Tibial nerve (tissue), 4 donors: ENCODE measurements at regions not wholly inside any gene's neighbourhood (a gene's known extent, or its start where the extent isn't known, plus 50 kb on each side); places are given as distances from the start of the nearest gene placed in this dataset.

Source experiments
- DNase-seq, 2 donors: peaks; one replicate each; pipeline ENCODE4 v3.0.0-alpha.2; 2019; ENCODE audit warnings: low spot score in 2 of 2
- H3K27ac ChIP-seq, 4 donors: fragments of 200-600 bp; sonication (generic) in 3 of 4; one replicate each; pipeline ENCODE4 v1.5.1; 2017 to 2019; ENCODE audit warnings: mild to moderate bottlenecking in 1 of 4
- H3K27me3 ChIP-seq, 2 donors: fragments of 200-600 bp; sonication (generic) in 1 of 2; one replicate each; pipeline versions ENCODE4 v1.5.1 to v1.6.0; 2017 to 2019
- H3K36me3 ChIP-seq, 3 donors: fragments of 200-600 bp; sonication (generic); one replicate each; pipeline ENCODE4 v1.5.1; 2018 to 2019
- H3K4me1 ChIP-seq, 4 donors: fragments of 200-600 bp; sonication (generic) in 3 of 4; one replicate each; pipeline ENCODE4 v1.5.1; 2017 to 2019
- H3K4me3 ChIP-seq, 4 donors: fragments of 200-600 bp; sonication (generic) in 3 of 4; one replicate each; pipeline ENCODE4 v1.5.1; 2017 to 2019; ENCODE audit warnings: mild to moderate bottlenecking in 1 of 4, moderate library complexity in 1 of 4
- H3K9me3 ChIP-seq, 4 donors: fragments of 200-600 bp; sonication (generic) in 3 of 4; one replicate each; pipeline ENCODE4 v1.5.1; 2017 to 2019
- CTCF ChIP-seq, 5 experiments: fragments of 200-600 bp in 3 of 5; fragments of 450-650 bp in 2 of 5; sonication (generic) in 3 of 5; IDR thresholded peaks; one replicate each; pipeline ENCODE4 v1.5.1; 2016 to 2019; ENCODE audit warnings: antibody characterized with exemption in 5 of 5, mild to moderate bottlenecking in 3 of 5, moderate library complexity in 2 of 5
- EP300 ChIP-seq, 2 donors: sonication (generic); formaldehyde crosslinking; IDR thresholded peaks; one replicate each; pipeline ENCODE4 v1.6.1; 2017; ENCODE audit warnings: antibody characterized with exemption in 2 of 2, mild to moderate bottlenecking in 1 of 2
- POLR2A ChIP-seq, 2 donors: fragments of 450-650 bp; IDR thresholded peaks; one replicate each; pipeline ENCODE4 v1.6.1; 2017; ENCODE audit warnings: antibody characterized with exemption in 2 of 2, mild to moderate bottlenecking in 2 of 2, moderate library complexity in 2 of 2
- WGBS, 2 donors: methylation state at CpG; one replicate each; pipeline ENCODE4 v1.1.5; 2018; 5-methylcytosine and 5-hydroxymethylcytosine counted together

DNA sequence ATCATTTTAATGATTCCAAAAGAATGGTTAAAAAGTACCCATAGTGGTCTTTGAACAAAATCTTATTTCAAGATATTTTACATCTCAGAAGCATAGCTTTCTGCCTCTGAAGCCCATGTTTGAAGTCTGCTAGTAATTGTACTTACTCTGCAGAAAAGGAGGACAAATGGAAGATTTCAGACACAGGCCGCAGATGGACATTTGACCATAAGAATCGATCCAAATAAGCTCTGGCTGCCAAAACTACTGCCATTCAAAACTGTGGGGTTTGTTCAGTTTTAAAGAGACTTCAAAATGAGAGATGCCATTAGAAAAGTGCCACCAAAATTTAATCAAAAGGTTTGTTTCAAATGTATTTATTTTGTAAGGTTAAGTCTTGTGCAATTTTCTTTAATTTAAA is 306.7 kb downstream of the DTWD2 start:
- no peak for DNase-seq
- Histone ChIP-seq H3K27me3 (no peaks in the 10 kb centered on the region), H3K4me1 (peaks cover 0 to 8% (median 0%) of the 10 kb centered on the region in 4 donors), H3K27ac (no peak overlapping the region), H3K9me3 (no peaks in the 10 kb centered on the region), H3K36me3 (no peaks in the 10 kb centered on the region), H3K4me3 (no peak overlapping the region)
- WGBS, 2 donors = 60 to 63% methylated on average over 2 of the region's 2 CpGs
- TF ChIP-seq CTCF (IDR thresholded peaks at IDR 0.05) (no peak), EP300 (IDR thresholded peaks at IDR 0.05) (no peak), POLR2A (IDR thresholded peaks at IDR 0.05) (no peak)

- H3K27ac ChIP-seq = no peak overlapping the region
- H3K36me3 ChIP-seq = no peaks in the 10 kb centered on the region
- H3K27me3 ChIP-seq = no peaks in the 10 kb centered on the region
- 33 to 36% methylated on average over 6 of the region's 6 CpGs for WGBS, 2 donors
- TF ChIP-seq EP300 (IDR thresholded peaks at IDR 0.05) = no peak
- TF ChIP-seq POLR2A (IDR thresholded peaks at IDR 0.05) = no peak
- no peak for TF ChIP-seq CTCF (IDR thresholded peaks at IDR 0.05)
- DNase-seq = no peak
- peaks cover 0 to 7% (median 0%) of the 10 kb centered on the region in 4 donors for H3K9me3 ChIP-seq
- peaks cover 0 to 8% (median 0%) of the 10 kb centered on the region in 4 donors for H3K4me1 ChIP-seq
- no peak overlapping the region for H3K4me3 ChIP-seq
Measured at GRCh38 chr5:118679264-118679940, 308.9 kb downstream of the DTWD2 start.

DNA sequence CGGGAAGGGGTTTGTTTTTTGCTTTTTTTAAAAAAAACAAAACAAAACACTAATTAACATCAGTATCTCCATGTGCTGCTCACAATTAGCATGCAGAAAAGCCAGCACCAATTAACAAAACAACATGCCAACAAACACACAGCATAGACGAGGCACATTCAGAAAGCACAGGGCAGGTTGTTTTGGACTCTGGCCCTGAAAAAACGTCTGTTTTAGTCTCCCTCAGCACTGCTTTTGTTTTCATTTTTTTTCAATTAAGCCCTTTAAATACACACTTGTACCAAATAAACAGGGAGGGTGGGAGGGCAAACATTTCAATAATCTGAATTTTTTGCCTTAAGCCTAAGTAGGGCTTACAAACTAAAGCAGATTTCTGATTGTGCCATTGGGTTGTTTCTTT is 309.6 kb downstream of the DTWD2 start:
- Histone ChIP-seq H3K27me3 (no peaks in the 10 kb centered on the region), H3K36me3 (no peaks in the 10 kb centered on the region), H3K4me1 (peaks cover 0 to 8% (median 0%) of the 10 kb centered on the region in 4 donors), H3K27ac (no peak overlapping the region), H3K9me3 (peaks cover 0 to 13% (median 0%) of the 10 kb centered on the region in 4 donors), H3K4me3 (no peak overlapping the region)
- TF ChIP-seq POLR2A (IDR thresholded peaks at IDR 0.05) (no peak), CTCF (IDR thresholded peaks at IDR 0.05) (no peak), EP300 (IDR thresholded peaks at IDR 0.05) (no peak)
- WGBS, 2 donors = 12 to 24% methylated on average over 3 of the region's 3 CpGs
- no peak for DNase-seq

DNA sequence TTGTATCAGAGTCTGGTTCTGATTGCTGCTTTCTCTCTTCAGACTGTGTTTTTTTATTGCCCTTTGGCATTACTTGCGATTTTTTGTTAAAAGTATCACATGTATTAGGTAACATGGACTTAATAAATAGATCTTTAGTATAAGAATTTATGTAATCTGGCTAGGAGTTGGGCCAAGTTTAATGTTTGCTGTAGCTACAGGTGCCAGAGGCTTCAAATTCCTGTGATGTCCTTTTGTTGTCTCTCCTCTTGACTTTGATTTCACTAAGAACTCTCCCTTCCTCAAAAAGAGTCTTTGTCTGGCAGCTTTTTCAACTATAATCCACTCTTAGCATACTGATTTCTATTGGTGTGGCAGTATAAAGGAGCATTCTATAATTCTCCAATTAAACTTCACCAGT is 313.1 kb downstream of the DTWD2 start:
- no peak for TF ChIP-seq POLR2A (IDR thresholded peaks at IDR 0.05)
- no peak for TF ChIP-seq CTCF (IDR thresholded peaks at IDR 0.05)
- TF ChIP-seq EP300 (IDR thresholded peaks at IDR 0.05) = no peak
- WGBS, 2 donors = 89 to 92% methylated on average over 1 of the region's 1 CpG
- Histone ChIP-seq H3K27me3 (no peaks in the 10 kb centered on the region), H3K36me3 (no peaks in the 10 kb centered on the region), H3K27ac (no peak overlapping the region), H3K4me1 (peaks cover 0 to 8% (median 0%) of the 10 kb centered on the region in 4 donors), H3K9me3 (peaks cover 0 to 31% (median 0%) of the 10 kb centered on the region in 4 donors), H3K4me3 (no peak overlapping the region)
- no peak for DNase-seq

DNA sequence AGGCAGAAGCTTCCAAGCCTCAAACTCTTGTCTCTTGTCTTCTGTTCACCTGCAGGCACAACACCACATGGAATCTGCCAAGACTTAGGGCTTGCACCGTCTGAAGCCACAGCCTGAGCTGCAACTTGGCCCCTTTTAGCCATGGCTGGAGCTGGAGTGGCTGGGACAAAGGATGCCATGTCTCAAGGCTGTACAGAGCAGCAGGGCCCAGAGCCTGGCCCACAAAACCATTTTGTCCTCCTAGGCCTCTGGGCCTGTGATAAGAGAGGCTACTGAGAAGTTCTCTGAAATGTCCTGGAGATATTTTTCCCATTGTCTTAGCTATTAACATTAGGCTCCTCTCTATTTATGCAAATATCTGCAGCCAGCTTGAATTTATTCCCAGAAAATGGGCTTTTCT is 330.8 kb downstream of the DTWD2 start:
- Histone ChIP-seq H3K27ac (no peak overlapping the region), H3K36me3 (no peaks in the 10 kb centered on the region), H3K27me3 (no peaks in the 10 kb centered on the region), H3K4me1 (peaks cover 0 to 7% (median 0%) of the 10 kb centered on the region in 4 donors), H3K9me3 (peaks cover 0 to 22% (median 6%) of the 10 kb centered on the region in 4 donors), H3K4me3 (no peak overlapping the region)
- no peak for TF ChIP-seq EP300 (IDR thresholded peaks at IDR 0.05)
- no peak for TF ChIP-seq CTCF (IDR thresholded peaks at IDR 0.05)
- TF ChIP-seq POLR2A (IDR thresholded peaks at IDR 0.05) = no peak
- 73 to 75% methylated on average over 1 of the region's 1 CpG for WGBS, 2 donors
- DNase-seq = no peak
